Vagina (tissue), 2 donors: ENCODE measurements at regions not wholly inside any gene's neighbourhood (a gene's known extent, or its start where the extent isn't known, plus 50 kb on each side); places are given as distances from the start of the nearest gene placed in this dataset.

ENCODE experiments used
- CTCF ChIP-seq, 3 experiments: fragments of 450-650 bp in 2 of 3; fragments of 200-600 bp in 1 of 3; sonication (generic) in 1 of 3; IDR thresholded peaks; one replicate each; pipeline ENCODE4 v1.5.1; 2017 to 2019; ENCODE audit warnings: antibody characterized with exemption in 3 of 3, mild to moderate bottlenecking in 2 of 3, moderate library complexity in 2 of 3
- POLR2A ChIP-seq, 2 donors: fragments of 450-650 bp; IDR thresholded peaks; one replicate each; pipeline ENCODE4 v1.6.1; 2017; ENCODE audit warnings: antibody characterized with exemption in 2 of 2, mild to moderate bottlenecking in 2 of 2, moderate library complexity in 2 of 2
- POLR2AphosphoS5 ChIP-seq, 2 donors: sonication (generic); formaldehyde crosslinking; IDR thresholded peaks; one replicate each; pipeline ENCODE4 v1.9.0; 2017; ENCODE audit warnings: antibody characterized with exemption in 2 of 2, mild to moderate bottlenecking in 2 of 2, low read depth in 1 of 2; ENCODE audit not compliant: insufficient read depth in 1 of 2

GRCh38 chr5:106648401-106648800, 1022.3 kb downstream of the EFNA5 start:
- TF ChIP-seq CTCF (IDR thresholded peaks at IDR 0.05), result no peak
- TF ChIP-seq POLR2A (IDR thresholded peaks at IDR 0.05), result no peak
- no peak for TF ChIP-seq POLR2AphosphoS5 (IDR thresholded peaks at IDR 0.05; ENCODE audit: insufficient read depth in 1 of 2, low read depth in 1 of 2)
